ENCODE measurements at regions not wholly inside any gene's neighbourhood (a gene's known extent, or its start where the extent isn't known, plus 50 kb on each side); places are given as distances from the start of the nearest gene placed in this dataset.
"Not testable (repeated sequence)": the region's sequence is repeated elsewhere in the genome, so short reads cannot be mapped to it uniquely, and the experiment has no call there.

GRCh38 chr20:39986173-39986904, 702.7 kb downstream of the MAFB start:
- peak; percentile 31 to 34 for DNase-seq (ENCODE audit: low read depth in 2 of 2)

GRCh38 chr20:39985271-39985827, 703.7 kb downstream of the MAFB start:
- no peak for DNase-seq (ENCODE audit: low read depth in 2 of 2)

- DNase-seq (ENCODE audit: low read depth in 2 of 2) = no peak
Measured at GRCh38 chr20:39983655-39984054, 705.4 kb downstream of the MAFB start.

- no peak for DNase-seq (ENCODE audit: low read depth in 2 of 2)
Measured at GRCh38 chr20:39983183-39983582, 705.9 kb downstream of the MAFB start.

GRCh38 chr20:39974966-39975501, 714.0 kb downstream of the MAFB start:
- DNase-seq (ENCODE audit: low read depth in 2 of 2) = no peak

- no peak for DNase-seq (ENCODE audit: low read depth in 2 of 2)
Measured at GRCh38 chr20:39968495-39968894, 720.5 kb downstream of the MAFB start.

GRCh38 chr20:39967806-39968205, 721.2 kb downstream of the MAFB start:
- DNase-seq (ENCODE audit: low read depth in 2 of 2) = no peak

GRCh38 chr20:39961637-39962244, 727.3 kb downstream of the MAFB start:
- DNase-seq (ENCODE audit: low read depth in 2 of 2) = peak; percentile 11 to 28

- DNase-seq (ENCODE audit: low read depth in 2 of 2) = no peak
Measured at GRCh38 chr20:39960522-39961428, 728.3 kb downstream of the MAFB start.

- not testable (repeated sequence) for DNase-seq (ENCODE audit: low read depth in 2 of 2)
Measured at GRCh38 chr20:39957911-39958310, 731.1 kb downstream of the MAFB start.

- peak; percentile 54 to 60 for DNase-seq (ENCODE audit: low read depth in 2 of 2)
Measured at GRCh38 chr20:39954621-39955020, 734.4 kb downstream of the MAFB start.

GRCh38 chr20:39946931-39947330, 742.1 kb downstream of the MAFB start:
- no peak for DNase-seq (ENCODE audit: low read depth in 2 of 2)

GRCh38 chr20:39946053-39946810, 742.8 kb downstream of the MAFB start:
- no peak for DNase-seq (ENCODE audit: low read depth in 2 of 2)

- DNase-seq (ENCODE audit: low read depth in 2 of 2) = no peak
Measured at GRCh38 chr20:39944861-39945260, 744.2 kb downstream of the MAFB start.

- no peak for DNase-seq (ENCODE audit: low read depth in 2 of 2)
Measured at GRCh38 chr20:39943336-39943735, 745.7 kb downstream of the MAFB start.

GRCh38 chr20:39941245-39941644, 747.8 kb downstream of the MAFB start:
- no peak for DNase-seq (ENCODE audit: low read depth in 2 of 2)

- peak in 1 of 2 experiments; percentile 6 for DNase-seq (ENCODE audit: low read depth in 2 of 2)
Measured at GRCh38 chr20:39939241-39939865, 749.7 kb downstream of the MAFB start.

- no peak for DNase-seq (ENCODE audit: low read depth in 2 of 2)
Measured at GRCh38 chr20:39936401-39936800, 752.6 kb downstream of the MAFB start.

GRCh38 chr20:39935901-39936300, 753.1 kb downstream of the MAFB start:
- DNase-seq (ENCODE audit: low read depth in 2 of 2) = peak; percentile 5 to 10

- DNase-seq (ENCODE audit: low read depth in 2 of 2) = no peak
Measured at GRCh38 chr20:39916236-39916765, 772.7 kb downstream of the MAFB start.

Data from fibroblast of skin of left quadriceps (primary cell).